HFF-Myc (cell line): ENCODE measurements at regions not wholly inside any gene's neighbourhood (a gene's known extent, or its start where the extent isn't known, plus 50 kb on each side); places are given as distances from the start of the nearest gene placed in this dataset.

Source experiments
- DNase-seq: peaks from one replicate; pipeline ENCODE4 v3.0.0-alpha.2; 2011; ENCODE audit warnings: low read depth; ENCODE audit errors: extremely low read depth
- H3K4me3 ChIP-seq: replicated peaks from 2 replicates; pipeline ENCODE4 v1.5.1; 2011; ENCODE audit warnings: low read depth, mild to moderate bottlenecking, control low read depth, low read length
- TF ChIP-seq, protein P1 (sequence below): IDR thresholded peaks from 2 replicates; pipeline ENCODE4 v1.5.1; 2012; ENCODE audit warnings: mild to moderate bottlenecking, low read depth, low read length, control low read depth; ENCODE audit errors: missing control alignments

DNA sequence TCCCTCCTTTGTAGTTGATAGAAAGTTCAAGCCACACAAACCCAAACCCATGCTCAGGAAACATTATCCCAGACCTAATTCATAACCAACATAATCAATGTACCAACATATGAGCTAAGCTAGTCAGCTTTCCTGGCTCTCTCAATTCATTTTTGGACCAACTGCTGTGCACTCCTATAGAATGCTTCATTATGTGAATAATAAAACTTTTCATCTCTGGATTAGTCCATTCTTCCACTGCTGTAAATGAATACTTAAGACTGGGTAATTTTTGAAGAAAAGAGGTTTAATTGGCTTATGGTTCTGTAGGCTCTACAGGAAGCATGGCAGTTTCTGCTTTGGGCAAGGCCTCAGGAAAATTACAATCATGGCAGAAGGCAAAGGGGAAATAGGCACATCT is 651.9 kb downstream of the RERGL start:
- TF ChIP-seq, protein P1, sequence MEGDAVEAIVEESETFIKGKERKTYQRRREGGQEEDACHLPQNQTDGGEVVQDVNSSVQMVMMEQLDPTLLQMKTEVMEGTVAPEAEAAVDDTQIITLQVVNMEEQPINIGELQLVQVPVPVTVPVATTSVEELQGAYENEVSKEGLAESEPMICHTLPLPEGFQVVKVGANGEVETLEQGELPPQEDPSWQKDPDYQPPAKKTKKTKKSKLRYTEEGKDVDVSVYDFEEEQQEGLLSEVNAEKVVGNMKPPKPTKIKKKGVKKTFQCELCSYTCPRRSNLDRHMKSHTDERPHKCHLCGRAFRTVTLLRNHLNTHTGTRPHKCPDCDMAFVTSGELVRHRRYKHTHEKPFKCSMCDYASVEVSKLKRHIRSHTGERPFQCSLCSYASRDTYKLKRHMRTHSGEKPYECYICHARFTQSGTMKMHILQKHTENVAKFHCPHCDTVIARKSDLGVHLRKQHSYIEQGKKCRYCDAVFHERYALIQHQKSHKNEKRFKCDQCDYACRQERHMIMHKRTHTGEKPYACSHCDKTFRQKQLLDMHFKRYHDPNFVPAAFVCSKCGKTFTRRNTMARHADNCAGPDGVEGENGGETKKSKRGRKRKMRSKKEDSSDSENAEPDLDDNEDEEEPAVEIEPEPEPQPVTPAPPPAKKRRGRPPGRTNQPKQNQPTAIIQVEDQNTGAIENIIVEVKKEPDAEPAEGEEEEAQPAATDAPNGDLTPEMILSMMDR: no peak
- DNase-seq: no peak

DNA sequence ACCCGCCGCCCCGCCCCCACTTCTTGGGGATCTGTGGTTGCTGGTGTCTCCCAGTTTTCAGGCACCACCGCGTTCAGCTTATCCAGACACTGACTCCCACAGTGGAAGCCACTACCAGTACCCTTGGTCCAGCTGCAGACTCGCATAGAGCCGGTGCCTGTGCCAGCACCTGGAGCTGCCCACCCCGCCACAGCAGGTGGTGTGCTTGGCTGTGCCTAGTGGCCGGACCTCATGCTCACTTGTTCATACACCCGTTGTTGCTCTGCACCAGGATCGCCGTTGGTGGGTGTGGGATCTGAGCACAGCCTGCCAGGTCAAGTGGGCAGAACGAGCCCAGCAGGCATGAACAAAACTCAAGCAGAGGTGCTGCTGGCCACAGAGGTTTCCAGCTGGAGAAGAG is 673.2 kb downstream of the RERGL start:
- no peak for DNase-seq
- no peak overlapping the region for H3K4me3 ChIP-seq
- TF ChIP-seq, protein P1: no peak

More for the DNA sequence above, 651.9 kb downstream of the RERGL start:
- no peak overlapping the region for H3K4me3 ChIP-seq

DNA sequence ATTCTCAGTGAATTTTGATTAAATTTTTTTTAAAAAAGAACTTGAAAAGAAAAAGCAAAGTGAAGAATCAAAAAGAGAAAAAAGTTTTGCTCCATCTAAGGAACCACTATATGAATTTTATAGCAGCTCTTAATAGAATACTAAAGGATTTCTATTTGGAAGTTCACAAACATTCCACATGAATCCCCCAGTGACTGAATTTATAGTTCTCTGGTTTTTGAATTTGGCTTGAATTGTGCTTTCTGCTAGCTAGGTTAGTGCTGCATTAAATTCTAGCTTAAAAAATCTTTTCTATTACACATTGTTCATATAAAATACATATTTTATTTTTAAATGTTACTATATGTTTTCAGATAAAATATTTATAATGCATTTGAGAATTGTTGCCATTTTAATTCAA is 675.4 kb downstream of the RERGL start:
- TF ChIP-seq, protein P1: no peak
- no peak for DNase-seq
- no peak overlapping the region for H3K4me3 ChIP-seq

DNA sequence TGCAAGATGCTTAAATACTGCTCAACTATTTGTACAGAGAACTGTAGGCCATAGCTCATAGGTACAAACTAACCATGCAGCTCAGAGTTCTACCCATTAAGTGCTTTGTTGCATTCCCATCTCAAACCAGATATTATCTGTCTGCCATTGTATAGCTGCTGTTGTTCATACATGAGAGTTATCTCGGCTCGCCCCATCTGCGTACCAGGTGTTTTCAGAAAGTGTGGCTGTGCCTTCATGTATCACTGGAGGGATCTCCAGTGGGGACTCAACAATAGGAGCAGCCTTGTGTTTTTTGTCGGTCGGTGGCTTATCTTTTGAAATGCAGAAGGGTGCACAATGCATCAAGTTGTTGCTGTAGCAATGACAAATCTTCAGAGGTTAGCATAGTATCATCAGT is 678.3 kb downstream of the RERGL start:
- DNase-seq: no peak
- TF ChIP-seq, protein P1: no peak
- no peak overlapping the region for H3K4me3 ChIP-seq

DNA sequence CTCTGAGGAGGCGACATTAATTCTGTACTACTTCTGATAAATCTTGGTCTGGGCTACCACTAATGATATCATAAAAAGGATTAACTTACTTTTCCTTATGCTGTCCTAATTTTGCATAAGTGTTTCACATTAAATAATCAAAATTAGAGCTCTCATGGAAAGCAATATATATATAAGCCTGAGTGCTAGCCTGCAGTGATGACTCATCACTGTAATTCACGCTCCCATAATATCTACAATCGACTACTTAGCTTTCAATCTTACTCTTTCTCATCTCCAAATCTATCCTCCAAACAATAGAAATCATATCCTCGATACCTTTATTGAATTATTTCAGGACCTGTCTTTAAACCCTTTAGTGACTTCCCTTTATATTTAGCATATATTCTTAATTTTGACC is 701.3 kb downstream of the RERGL start:
- DNase-seq: no peak
- no peak overlapping the region for H3K4me3 ChIP-seq
- TF ChIP-seq, protein P1: no peak

DNA sequence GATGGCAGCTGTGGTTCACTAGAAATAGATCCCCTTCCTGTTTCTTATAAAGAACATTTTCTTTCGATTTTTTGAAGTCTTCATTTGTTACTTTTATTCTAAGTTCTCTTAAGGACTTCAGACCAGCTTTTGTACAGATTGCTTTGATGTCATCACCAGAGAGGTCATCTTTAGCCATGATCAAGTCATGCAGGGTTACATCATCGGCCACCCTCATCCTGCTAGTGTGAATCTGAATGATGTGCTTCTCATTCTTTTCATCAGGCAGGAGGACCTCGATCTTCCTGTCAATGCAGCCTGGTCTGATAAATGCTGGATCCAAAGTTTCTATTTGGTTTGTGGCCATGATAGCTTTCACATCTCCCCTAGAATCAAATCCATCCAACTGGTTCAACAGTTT is 706.7 kb downstream of the RERGL start:
- no peak for DNase-seq

DNA sequence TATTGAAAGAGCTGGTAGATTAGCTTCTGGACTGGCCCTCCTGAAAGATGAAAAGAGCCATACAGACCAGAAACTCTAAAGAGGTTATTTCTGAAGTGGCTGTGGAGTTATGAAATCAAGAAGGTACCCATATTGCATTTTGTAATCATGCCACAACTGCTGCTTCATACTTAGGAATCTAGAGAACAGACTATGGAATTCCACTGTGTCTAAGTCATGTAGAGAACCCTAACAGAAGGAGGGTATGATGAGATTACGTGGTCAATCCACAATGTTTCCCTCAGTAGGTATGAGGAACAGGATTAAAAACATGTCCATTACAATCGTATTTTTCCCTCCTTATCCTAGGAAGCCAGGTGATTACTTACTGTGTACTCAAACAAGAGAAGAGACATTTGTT is 708.8 kb downstream of the RERGL start:
- TF ChIP-seq, protein P1: no peak

More for the DNA sequence above, 706.7 kb downstream of the RERGL start:
- no peak overlapping the region for H3K4me3 ChIP-seq
- TF ChIP-seq, protein P1: no peak

More for the DNA sequence above, 708.8 kb downstream of the RERGL start:
- DNase-seq: no peak
- H3K4me3 ChIP-seq: no peak overlapping the region
